ENCODE measurements at regions not wholly inside any gene's neighbourhood (a gene's known extent, or its start where the extent isn't known, plus 50 kb on each side); places are given as distances from the start of the nearest gene placed in this dataset.

DNA sequence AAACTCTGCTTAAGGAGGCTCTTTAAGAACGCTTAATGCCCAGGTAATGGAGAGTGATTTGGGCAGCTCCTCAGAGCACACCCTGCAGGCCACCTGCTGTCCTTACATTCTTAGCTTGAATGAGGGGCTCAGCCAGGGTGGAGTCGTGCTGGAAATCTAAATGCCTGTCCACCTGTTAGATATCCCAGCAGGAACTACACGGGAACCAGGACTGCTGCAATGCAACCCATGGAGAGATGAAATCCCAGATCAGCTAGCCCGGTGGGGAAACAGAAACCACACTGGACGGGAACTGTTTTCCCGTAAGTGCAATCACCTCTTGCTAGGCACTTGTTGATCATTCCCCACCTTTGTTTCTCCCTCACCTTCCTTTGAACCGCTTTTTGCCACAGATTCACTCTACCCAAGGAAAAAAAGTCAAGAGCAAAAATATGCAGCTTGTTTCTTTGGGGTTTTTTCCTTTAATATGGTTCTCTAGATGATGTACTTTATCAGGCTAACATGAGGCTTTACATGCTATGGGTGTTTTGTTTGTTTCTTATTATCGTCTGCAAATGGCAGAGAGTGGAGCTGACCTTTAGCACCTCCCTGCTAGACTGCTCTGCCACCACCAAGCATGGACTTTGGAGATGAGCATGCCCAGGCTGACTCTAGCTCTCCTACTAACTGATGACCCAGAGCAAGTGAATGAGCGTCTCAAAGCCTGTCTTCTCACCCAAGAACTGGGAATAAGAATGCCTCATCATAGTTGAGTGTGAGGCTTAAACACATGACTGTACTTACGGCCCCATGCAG lies 125.9 kb upstream of the TNFAIP3 start:
- Histone ChIP-seq H3K9me3 (replicated peaks; ENCODE audit: low read length) (no peaks in the 10 kb centered on the region), H3K4me1 (ENCODE audit: control insufficient read depth, insufficient read depth, low read length) (no peaks in the 10 kb centered on the region), H3K4me3 (ENCODE audit: low read length) (no peak overlapping the region), H3K9ac (ENCODE audit: low read depth, low read length) (no peak overlapping the region), H3K4me2 (ENCODE audit: low read length) (no peak overlapping the region), H3K36me3 (ENCODE audit: insufficient read depth, low read length) (no peaks in the 10 kb centered on the region), H3K27me3 (ENCODE audit: control insufficient read depth, insufficient read depth, low read length) (no peaks in the 10 kb centered on the region)

DNA sequence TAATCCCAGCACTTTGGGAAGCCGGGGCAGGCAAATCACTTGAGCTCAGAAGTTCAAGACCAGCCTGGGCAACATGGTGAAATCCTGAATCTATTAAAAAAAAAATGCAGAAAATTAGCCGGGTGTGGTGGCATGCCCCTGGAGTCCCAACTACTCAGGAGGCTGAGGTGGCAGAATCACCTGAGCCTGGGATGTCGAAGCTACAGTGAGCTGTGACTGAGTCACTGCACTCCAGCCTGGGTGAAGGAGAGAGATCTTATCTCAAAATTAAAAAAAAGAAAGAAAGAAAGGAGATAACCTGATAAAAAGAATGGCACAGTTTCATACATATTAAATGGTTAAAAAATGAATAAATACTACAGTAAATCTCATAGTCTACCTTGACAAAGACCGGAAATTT lies 123.6 kb upstream of the TNFAIP3 start:
- no peak overlapping the region for H3K9ac ChIP-seq (ENCODE audit: low read depth, low read length)
- H3K27me3 ChIP-seq (ENCODE audit: control insufficient read depth, insufficient read depth, low read length), result no peaks in the 10 kb centered on the region
- no peaks in the 10 kb centered on the region for H3K4me1 ChIP-seq (ENCODE audit: control insufficient read depth, insufficient read depth, low read length)
- no peak overlapping the region for H3K4me3 ChIP-seq (ENCODE audit: low read length)
- no peaks in the 10 kb centered on the region for H3K36me3 ChIP-seq (ENCODE audit: insufficient read depth, low read length)
- H3K9me3 ChIP-seq (replicated peaks; ENCODE audit: low read length), result no peaks in the 10 kb centered on the region
- H3K4me2 ChIP-seq (ENCODE audit: low read length), result no peak overlapping the region

DNA sequence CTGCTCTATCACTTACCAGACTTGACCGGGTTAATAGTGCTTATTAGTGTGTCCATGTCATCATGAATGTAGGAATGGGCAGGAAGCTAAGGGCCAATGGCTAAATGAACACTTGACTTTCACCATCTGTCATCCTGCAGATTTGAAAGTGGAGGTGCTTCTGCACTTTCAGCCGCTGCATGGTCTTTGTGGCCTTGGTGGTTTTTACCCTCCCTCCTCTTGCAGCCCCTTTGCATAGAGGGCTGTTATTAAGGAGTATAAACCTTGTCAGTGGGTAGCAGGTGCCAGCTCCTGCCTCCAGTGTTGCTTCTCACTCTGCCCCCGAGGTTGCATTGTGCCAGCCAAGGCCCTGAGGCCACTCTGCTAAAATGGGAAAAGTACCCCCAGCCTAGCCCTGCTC lies 122.2 kb upstream of the TNFAIP3 start:
- no peaks in the 10 kb centered on the region for H3K9me3 ChIP-seq (replicated peaks; ENCODE audit: low read length)
- no peaks in the 10 kb centered on the region for H3K27me3 ChIP-seq (ENCODE audit: control insufficient read depth, insufficient read depth, low read length)
- H3K4me3 ChIP-seq (ENCODE audit: low read length), result no peak overlapping the region
- peaks cover 6% of the 10 kb centered on the region for H3K4me1 ChIP-seq (ENCODE audit: control insufficient read depth, insufficient read depth, low read length)
- no peak overlapping the region for H3K9ac ChIP-seq (ENCODE audit: low read depth, low read length)
- no peak overlapping the region for H3K4me2 ChIP-seq (ENCODE audit: low read length)
- H3K36me3 ChIP-seq (ENCODE audit: insufficient read depth, low read length), result no peaks in the 10 kb centered on the region

DNA sequence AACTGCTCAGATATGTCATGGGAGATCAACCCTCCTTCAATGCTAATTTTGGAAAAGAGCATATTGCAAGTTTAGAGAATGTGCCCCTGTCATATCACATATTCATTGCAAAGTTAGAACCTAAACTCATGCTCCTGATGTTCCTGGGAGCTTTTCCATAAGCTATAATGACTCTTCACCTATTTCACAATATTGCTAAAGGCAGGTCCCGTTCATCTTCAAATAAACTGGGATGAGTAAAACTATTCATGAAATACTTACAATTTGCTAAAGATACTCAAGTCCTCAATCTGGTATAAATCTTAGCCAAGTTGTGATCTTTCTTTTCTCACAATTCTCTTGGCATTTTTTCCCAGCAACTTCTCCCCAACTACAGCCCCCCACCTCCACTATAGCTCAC lies 121.7 kb upstream of the TNFAIP3 start:
- no peaks in the 10 kb centered on the region for H3K36me3 ChIP-seq (ENCODE audit: insufficient read depth, low read length)
- H3K27me3 ChIP-seq (ENCODE audit: control insufficient read depth, insufficient read depth, low read length), result no peaks in the 10 kb centered on the region
- H3K4me1 ChIP-seq (ENCODE audit: control insufficient read depth, insufficient read depth, low read length), result peaks cover 10% of the 10 kb centered on the region
- H3K9ac ChIP-seq (ENCODE audit: low read depth, low read length), result no peak overlapping the region
- no peak overlapping the region for H3K4me3 ChIP-seq (ENCODE audit: low read length)
- no peaks in the 10 kb centered on the region for H3K9me3 ChIP-seq (replicated peaks; ENCODE audit: low read length)
- H3K4me2 ChIP-seq (ENCODE audit: low read length), result no peak overlapping the region

DNA sequence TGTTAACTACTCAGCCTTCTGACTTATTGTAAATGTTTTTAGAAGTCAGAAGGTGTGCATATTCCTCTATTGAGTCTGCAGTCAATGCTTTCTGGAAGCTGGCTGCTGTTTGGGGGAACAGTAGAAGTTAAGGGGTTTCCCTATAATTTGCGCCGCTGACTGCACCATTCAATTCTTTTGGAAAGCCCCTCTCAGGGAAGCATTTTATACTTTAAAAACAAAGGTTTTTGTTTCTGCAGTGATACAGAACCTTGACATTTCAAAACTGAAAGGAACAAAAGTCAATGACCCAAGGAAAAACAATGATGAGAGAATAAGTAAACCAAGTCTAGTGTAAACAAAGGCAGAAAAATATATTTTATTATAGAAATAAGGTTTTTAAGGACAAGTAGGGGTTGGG lies 120.8 kb upstream of the TNFAIP3 start:
- Histone ChIP-seq H3K4me2 (ENCODE audit: low read length) (no peak overlapping the region), H3K36me3 (ENCODE audit: insufficient read depth, low read length) (no peaks in the 10 kb centered on the region), H3K9me3 (replicated peaks; ENCODE audit: low read length) (no peaks in the 10 kb centered on the region), H3K27me3 (ENCODE audit: control insufficient read depth, insufficient read depth, low read length) (no peaks in the 10 kb centered on the region), H3K4me1 (ENCODE audit: control insufficient read depth, insufficient read depth, low read length) (peaks cover 10% of the 10 kb centered on the region), H3K4me3 (ENCODE audit: low read length) (no peak overlapping the region), H3K9ac (ENCODE audit: low read depth, low read length) (no peak overlapping the region)

DNA sequence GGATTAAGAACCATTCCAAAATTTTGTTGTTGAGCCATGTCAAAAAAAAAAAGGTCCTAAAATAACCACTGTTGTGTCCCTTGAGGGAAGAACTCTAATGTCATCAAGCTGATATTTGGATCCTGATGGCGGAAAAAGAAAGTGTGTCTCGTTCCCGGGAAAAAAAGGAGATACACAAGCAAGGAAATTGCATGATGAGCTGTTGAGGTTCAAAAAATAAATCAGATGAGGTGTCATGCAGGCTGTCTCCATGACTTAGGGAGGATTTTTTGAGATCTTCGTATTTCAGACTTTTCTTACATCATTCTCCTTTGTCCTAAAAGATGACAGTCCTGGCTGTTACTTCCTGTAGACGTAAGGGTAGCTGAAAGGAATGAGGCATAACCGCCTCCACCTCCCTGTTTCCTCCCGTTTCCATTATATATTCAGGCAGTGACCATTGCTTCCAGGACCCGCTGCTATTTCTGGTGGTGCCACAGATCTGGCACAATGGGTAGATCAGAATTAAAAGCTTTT lies 117.3 kb upstream of the TNFAIP3 start:
- Histone ChIP-seq H3K4me1 (ENCODE audit: control insufficient read depth, insufficient read depth, low read length) (peaks cover 10% of the 10 kb centered on the region), H3K27me3 (ENCODE audit: control insufficient read depth, insufficient read depth, low read length) (no peaks in the 10 kb centered on the region), H3K9me3 (replicated peaks; ENCODE audit: low read length) (no peaks in the 10 kb centered on the region), H3K4me3 (ENCODE audit: low read length) (peak overlapping the region; percentile 46), H3K9ac (ENCODE audit: low read depth, low read length) (peak overlapping the region; percentile 15), H3K36me3 (ENCODE audit: insufficient read depth, low read length) (no peaks in the 10 kb centered on the region), H3K4me2 (ENCODE audit: low read length) (peak overlapping the region; percentile 70)

DNA sequence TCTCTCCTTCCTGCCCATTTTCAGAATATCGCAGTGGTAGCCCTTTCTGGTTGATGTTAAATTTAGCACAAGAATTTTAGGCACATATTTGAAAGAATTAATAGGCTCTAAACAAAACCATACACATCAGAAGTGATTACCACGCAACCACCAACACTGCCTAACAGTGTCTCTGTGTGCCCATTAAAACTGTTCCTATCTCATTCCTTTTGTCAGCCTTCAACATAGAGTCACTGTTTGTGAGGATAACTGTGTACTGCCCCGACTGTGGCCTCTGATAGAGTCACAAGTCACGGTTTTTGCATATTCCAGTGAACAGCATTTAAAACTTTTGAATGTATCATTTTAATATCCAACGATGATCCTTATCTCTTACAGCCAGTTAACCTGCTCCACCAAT lies 116.8 kb upstream of the TNFAIP3 start:
- peak overlapping the region; percentile 70 for H3K4me2 ChIP-seq (ENCODE audit: low read length)

DNA sequence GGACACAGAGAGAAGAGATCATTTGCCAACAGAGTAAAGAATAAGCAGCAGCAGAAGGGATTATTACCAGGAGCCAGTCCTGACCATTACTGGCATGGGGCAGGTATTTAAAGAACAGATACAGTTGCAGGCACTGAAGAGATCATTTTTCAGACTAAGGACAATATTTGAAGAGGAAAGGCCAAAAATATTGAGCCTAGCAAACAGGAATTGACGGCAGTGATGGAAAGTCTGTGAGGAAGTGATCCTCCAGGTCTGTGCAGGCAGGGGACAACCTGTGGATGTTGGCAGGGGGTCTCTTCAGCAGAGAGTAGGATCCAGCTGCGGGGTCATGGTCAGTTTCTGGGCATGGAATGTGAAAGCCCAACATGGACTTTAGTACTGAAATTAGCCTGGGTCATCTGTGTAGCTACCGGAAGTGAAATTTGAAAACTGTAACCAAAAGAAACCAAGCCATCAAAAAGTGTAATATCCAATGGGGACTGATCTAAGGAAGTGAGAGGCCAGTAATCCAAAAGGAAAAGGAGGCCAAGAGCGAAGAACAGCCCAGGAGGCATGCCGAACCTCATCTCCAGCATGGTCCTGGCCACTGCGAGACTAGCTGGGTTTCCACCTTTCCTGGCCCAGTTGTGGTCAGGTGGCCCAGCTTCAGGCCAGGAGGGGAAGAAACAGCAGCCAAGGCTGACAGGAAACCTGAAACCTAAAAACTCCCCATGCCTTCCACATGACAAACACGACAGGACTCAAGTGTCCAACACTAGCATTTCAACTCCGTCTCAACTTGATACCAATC lies 115.1 kb upstream of the TNFAIP3 start:
- Histone ChIP-seq H3K9me3 (replicated peaks; ENCODE audit: low read length) (no peaks in the 10 kb centered on the region), H3K36me3 (ENCODE audit: insufficient read depth, low read length) (no peaks in the 10 kb centered on the region), H3K27me3 (ENCODE audit: control insufficient read depth, insufficient read depth, low read length) (no peaks in the 10 kb centered on the region), H3K4me3 (ENCODE audit: low read length) (no peak overlapping the region), H3K9ac (ENCODE audit: low read depth, low read length) (no peak overlapping the region), H3K4me1 (ENCODE audit: control insufficient read depth, insufficient read depth, low read length) (peaks cover 10% of the 10 kb centered on the region), H3K4me2 (ENCODE audit: low read length) (no peak overlapping the region)

More for the DNA sequence above, 116.8 kb upstream of the TNFAIP3 start:
- Histone ChIP-seq H3K9me3 (replicated peaks; ENCODE audit: low read length) (no peaks in the 10 kb centered on the region), H3K36me3 (ENCODE audit: insufficient read depth, low read length) (no peaks in the 10 kb centered on the region), H3K9ac (ENCODE audit: low read depth, low read length) (no peak overlapping the region), H3K4me3 (ENCODE audit: low read length) (peak overlapping the region; percentile 46), H3K27me3 (ENCODE audit: control insufficient read depth, insufficient read depth, low read length) (no peaks in the 10 kb centered on the region), H3K4me1 (ENCODE audit: control insufficient read depth, insufficient read depth, low read length) (peaks cover 10% of the 10 kb centered on the region)

DNA sequence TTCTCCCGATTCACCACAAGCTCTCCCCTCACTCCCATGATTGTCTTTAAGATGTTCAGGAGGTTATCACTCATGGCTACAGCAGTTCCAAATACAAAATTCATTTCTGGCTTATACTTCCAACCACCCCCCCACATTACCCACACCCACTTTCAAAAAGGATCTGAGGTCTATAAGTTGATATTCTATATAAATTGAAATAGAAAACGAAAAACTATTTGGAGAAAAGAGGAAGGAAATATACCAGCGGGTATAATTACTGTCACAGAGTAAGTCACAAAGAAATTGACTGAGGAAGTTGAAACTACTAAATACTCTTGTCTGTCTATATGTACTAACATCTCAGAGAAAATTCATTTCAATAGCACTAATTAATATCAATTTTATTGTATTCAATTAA lies 112.7 kb upstream of the TNFAIP3 start:
- H3K36me3 ChIP-seq (ENCODE audit: insufficient read depth, low read length), result no peaks in the 10 kb centered on the region
- H3K27me3 ChIP-seq (ENCODE audit: control insufficient read depth, insufficient read depth, low read length), result no peaks in the 10 kb centered on the region
- no peak overlapping the region for H3K4me2 ChIP-seq (ENCODE audit: low read length)
- H3K9ac ChIP-seq (ENCODE audit: low read depth, low read length), result no peak overlapping the region
- H3K4me1 ChIP-seq (ENCODE audit: control insufficient read depth, insufficient read depth, low read length), result peaks cover 10% of the 10 kb centered on the region
- H3K4me3 ChIP-seq (ENCODE audit: low read length), result no peak overlapping the region
- H3K9me3 ChIP-seq (replicated peaks; ENCODE audit: low read length), result no peaks in the 10 kb centered on the region

DNA sequence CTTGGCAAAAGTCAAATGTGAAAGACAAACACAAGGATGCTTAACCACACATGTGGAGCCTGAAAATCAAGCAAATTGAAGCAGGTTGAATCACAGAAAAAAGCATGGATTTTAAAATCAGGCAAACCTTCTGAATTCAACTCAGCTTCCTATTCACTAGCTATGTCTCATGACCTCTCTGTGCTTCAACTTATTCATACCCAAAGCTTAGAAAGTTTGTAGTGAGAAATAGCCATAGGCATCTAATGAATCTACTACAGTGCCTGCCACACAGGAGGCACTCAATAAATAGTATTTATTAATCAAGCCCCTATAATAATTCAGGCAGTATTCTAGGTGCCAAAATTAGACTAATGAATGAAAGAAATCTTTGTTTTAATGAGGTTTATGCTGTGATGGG lies 112.2 kb upstream of the TNFAIP3 start:
- H3K4me2 ChIP-seq (ENCODE audit: low read length), result no peak overlapping the region
- H3K9me3 ChIP-seq (replicated peaks; ENCODE audit: low read length), result no peaks in the 10 kb centered on the region
- H3K4me3 ChIP-seq (ENCODE audit: low read length), result no peak overlapping the region
- H3K4me1 ChIP-seq (ENCODE audit: control insufficient read depth, insufficient read depth, low read length), result peaks cover 5% of the 10 kb centered on the region
- no peak overlapping the region for H3K9ac ChIP-seq (ENCODE audit: low read depth, low read length)
- no peaks in the 10 kb centered on the region for H3K36me3 ChIP-seq (ENCODE audit: insufficient read depth, low read length)
- no peaks in the 10 kb centered on the region for H3K27me3 ChIP-seq (ENCODE audit: control insufficient read depth, insufficient read depth, low read length)

DNA sequence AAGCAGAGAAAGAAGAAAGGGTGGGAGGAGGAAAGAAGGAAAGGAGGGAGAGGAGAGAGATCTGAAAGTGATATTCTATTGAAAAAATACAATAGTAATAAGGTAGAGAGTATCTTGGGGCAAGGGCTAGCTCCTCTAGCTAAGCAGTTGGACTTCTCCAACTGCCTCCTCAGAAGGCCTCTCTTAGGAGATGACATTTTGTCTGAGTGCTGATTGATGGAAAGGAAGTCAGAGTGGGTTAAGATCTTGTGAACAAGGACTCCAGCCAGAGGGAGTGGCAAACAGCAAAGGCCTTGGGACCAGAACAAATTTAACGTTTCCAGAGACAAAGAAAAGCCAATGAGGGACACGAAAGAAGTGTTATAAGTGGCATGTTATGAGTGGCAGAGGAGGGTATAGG lies 111.8 kb upstream of the TNFAIP3 start:
- Histone ChIP-seq H3K27me3 (ENCODE audit: control insufficient read depth, insufficient read depth, low read length) (no peaks in the 10 kb centered on the region), H3K4me3 (ENCODE audit: low read length) (no peak overlapping the region), H3K9me3 (replicated peaks; ENCODE audit: low read length) (no peaks in the 10 kb centered on the region), H3K4me2 (ENCODE audit: low read length) (no peak overlapping the region), H3K4me1 (ENCODE audit: control insufficient read depth, insufficient read depth, low read length) (peaks cover under 1% of the 10 kb centered on the region), H3K9ac (ENCODE audit: low read depth, low read length) (no peak overlapping the region), H3K36me3 (ENCODE audit: insufficient read depth, low read length) (no peaks in the 10 kb centered on the region)
